Fibroblast of mammary gland (primary cell): ENCODE measurements at regions not wholly inside any gene's neighbourhood (a gene's known extent, or its start where the extent isn't known, plus 50 kb on each side); places are given as distances from the start of the nearest gene placed in this dataset.

ENCODE experiments used
- DNase-seq: peaks from one replicate; pipeline ENCODE4 v3.0.0-alpha.2; 2010; ENCODE audit warnings: low read depth
- H3K4me3 ChIP-seq: 2 replicates; pipeline ENCODE4 v1.5.1; 2011; ENCODE audit warnings: low read depth, mild to moderate bottlenecking, low read length, moderate library complexity; ENCODE audit not compliant: control insufficient read depth
- TF ChIP-seq, protein P1 (sequence below): conservative IDR thresholded peaks from 2 replicates; pipeline ENCODE4 v1.5.1; 2011; ENCODE audit warnings: low read depth, low read length, inconsistent platforms; ENCODE audit not compliant: control insufficient read depth, insufficient read depth

DNA sequence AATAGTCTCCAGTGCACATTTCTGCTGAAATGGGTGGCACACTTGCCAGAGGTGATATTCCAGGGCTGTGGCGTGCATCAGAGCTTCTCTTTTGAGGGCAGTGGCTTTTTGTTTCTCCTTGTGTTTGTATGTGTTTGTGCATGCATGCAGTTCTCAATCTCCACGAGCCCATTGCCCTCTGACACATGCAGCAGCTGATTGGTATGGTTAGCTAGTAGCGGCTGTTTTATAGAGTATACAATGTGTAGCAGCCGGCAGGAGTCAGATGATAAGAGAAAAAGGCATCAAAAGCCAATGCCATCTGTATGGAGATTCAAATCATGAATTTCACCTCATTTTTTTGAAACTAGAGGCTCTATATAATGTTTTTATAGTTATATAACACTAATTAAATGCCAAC, 616.9 kb upstream of the STXBP6 start:
- TF ChIP-seq, protein P1, sequence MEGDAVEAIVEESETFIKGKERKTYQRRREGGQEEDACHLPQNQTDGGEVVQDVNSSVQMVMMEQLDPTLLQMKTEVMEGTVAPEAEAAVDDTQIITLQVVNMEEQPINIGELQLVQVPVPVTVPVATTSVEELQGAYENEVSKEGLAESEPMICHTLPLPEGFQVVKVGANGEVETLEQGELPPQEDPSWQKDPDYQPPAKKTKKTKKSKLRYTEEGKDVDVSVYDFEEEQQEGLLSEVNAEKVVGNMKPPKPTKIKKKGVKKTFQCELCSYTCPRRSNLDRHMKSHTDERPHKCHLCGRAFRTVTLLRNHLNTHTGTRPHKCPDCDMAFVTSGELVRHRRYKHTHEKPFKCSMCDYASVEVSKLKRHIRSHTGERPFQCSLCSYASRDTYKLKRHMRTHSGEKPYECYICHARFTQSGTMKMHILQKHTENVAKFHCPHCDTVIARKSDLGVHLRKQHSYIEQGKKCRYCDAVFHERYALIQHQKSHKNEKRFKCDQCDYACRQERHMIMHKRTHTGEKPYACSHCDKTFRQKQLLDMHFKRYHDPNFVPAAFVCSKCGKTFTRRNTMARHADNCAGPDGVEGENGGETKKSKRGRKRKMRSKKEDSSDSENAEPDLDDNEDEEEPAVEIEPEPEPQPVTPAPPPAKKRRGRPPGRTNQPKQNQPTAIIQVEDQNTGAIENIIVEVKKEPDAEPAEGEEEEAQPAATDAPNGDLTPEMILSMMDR: no peak
- DNase-seq: no peak
- H3K4me3 ChIP-seq: no peak overlapping the region

DNA sequence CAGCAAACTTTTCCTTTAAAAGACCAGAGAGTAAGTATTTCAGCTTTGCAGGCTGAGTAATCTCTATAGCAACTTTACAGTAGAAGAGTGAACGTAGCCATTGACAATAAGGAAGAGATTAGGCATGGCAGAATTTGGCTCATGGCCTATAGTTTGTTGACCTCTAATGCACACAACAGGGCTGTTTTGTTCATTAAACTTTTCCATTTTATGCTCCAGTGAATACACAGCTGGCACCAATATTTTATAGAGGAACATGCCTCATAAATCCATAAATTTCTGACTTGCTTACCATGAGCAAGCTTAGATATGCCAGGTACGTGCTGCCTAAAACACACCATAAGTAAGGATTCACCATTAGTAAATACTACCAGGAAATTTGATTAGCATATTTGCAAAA, 609.0 kb upstream of the STXBP6 start:
- no peak overlapping the region for H3K4me3 ChIP-seq
- DNase-seq: no peak
- TF ChIP-seq, protein P1: no peak

DNA sequence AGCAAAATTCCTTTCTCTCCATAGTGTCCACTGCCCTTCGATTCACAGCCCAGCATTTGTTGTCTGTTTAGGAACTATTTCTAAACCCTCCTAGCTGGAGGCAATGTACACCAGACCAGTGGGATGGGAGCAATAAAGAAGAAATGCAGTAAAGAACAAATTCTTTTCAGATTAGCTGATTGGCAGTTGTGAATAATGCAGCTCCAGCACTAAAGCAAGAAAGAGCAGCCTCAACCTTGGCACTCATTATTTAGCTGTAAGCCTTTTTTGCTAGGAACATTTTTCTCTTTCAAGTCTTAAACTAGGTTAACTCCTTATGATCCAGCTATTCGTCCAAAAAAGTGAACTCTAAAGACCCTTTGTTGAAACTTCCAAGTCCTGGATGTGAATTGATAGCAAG, 580.5 kb upstream of the STXBP6 start:
- no peak overlapping the region for H3K4me3 ChIP-seq
- TF ChIP-seq, protein P1: no peak
- DNase-seq: no peak

DNA sequence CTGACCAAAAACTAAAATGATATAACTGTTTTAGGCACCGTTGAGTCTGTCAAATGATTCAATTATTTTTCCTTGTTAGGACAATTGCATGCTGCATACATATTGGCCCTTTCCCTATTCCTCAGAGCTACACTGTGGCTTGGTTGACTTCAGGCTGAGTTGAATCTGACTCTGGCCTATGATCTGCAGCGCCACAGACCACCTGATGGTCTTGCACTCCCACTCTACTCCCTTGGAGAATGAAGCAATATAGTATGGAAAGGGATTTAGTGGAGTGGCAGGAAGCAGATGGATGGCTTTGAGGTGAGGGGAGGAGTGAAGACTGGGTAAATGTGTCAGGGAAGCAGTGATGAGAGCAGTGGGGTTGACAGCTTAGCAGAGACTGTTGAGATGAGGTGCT, 579.0 kb upstream of the STXBP6 start:
- no peak for DNase-seq
- no peak overlapping the region for H3K4me3 ChIP-seq
- TF ChIP-seq, protein P1: no peak

DNA sequence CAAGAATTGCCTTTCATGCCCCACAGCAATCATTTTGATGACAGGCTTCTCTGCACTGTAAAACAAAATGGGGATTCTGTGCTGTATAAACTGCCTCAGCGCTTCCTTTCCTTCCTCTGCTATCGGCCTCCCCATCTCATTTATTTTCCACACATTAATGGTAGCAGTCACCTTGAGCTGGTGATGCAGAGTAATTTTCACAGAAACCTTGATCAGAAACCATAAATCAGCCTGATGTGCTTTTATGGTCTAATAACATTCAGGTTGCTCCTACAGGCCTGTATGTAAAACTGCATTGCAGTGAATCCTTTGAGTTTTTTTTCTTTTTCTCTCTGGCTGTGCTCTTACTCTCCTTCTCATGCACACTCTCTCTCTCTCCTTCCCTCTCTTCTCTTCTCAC, 578.4 kb upstream of the STXBP6 start:
- DNase-seq: no peak
- TF ChIP-seq, protein P1: no peak
- H3K4me3 ChIP-seq: no peak overlapping the region

DNA sequence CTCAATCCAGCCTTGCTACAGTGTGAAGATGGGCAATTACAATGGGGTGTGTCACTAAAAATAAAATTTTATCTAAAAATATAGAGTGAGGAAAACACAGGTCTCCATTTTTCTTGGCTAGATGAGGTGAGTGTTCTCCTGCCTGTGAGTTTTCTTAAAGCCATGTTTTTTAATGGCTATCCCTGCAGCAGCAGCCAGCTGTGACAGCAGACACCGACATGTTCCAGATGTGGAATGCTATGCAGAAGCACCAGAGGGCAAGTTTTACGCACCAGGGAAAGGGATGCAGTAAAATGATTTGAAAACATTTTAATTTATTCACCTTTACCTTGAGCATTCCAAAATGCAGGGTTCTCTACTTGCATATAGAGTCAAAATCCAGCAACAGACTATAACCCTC, 577.0 kb upstream of the STXBP6 start:
- TF ChIP-seq, protein P1: no peak
- no peak for DNase-seq
- no peak overlapping the region for H3K4me3 ChIP-seq

DNA sequence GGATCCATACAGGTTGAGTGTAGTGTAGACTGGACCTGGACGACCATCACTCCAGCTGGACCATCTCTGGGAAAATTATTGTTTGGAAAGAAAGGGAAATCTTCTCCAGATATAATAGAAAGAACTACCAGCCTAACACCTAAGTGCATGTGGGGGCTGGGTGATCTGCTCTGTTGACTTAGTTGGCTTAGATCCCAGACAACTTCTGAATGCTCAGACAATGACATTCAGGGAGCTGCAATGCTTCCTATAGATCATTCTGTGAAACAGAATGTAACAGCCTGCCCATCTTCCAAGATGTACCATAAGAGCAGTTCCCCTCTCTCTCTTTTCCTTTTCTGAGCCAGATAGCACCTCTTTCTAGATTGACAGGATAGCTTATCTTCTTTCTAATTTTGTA, 572.8 kb upstream of the STXBP6 start:
- no peak for DNase-seq
- no peak overlapping the region for H3K4me3 ChIP-seq
- TF ChIP-seq, protein P1: no peak
